Astrocyte (in vitro differentiated cells and primary cell): ENCODE measurements at regions not wholly inside any gene's neighbourhood (a gene's known extent, or its start where the extent isn't known, plus 50 kb on each side); places are given as distances from the start of the nearest gene placed in this dataset.

Source experiments
- CTCF ChIP-seq: IDR thresholded peaks from 2 replicates; pipeline ENCODE4 v1.5.1; 2011; ENCODE audit warnings: low read depth, mild to moderate bottlenecking, inconsistent platforms, low read length, moderate library complexity; ENCODE audit not compliant: insufficient read depth
- EZH2 ChIP-seq: IDR thresholded peaks from 2 replicates; pipeline ENCODE4 v1.6.1; 2012; ENCODE audit warnings: mild to moderate bottlenecking, low read length, inconsistent platforms; ENCODE audit not compliant: insufficient read depth

DNA sequence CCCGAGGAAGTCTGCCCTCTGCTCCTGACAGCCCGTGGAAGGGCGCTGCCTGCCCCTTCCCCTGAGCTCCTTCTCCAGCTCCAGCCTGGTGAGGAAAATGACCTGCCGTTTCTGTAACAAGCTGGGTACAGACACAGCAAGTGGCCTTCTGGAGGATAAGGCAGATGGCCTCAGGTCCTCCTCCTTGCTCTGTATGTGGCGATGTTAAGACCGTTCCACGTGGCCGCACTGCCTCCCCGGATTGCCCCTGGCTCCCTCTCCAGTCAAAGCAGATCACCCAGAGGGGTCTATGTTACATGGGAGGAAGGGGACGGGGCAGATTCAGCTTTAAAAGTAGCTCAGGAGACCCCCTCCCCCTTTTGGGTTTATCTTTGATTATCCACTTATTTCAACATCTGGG, 80.3 kb upstream of the GATB start:
- TF ChIP-seq CTCF (no peak), EZH2 (no peak)
